ENCODE measurements at regions not wholly inside any gene's neighbourhood (a gene's known extent, or its start where the extent isn't known, plus 50 kb on each side); places are given as distances from the start of the nearest gene placed in this dataset.

GRCh38 chr13:111966933-111967332 lies 100.0 kb upstream of the SOX1 start:
- TF ChIP-seq ATF3 (IDR thresholded peaks at IDR 0.05) (no peak), CTCF (IDR thresholded peaks at IDR 0.05; ENCODE audit: low read depth, low read length, missing input control) (no peak), RAD21 (IDR thresholded peaks at IDR 0.05) (no peak)

Data from liver (tissue), 3 donors.